Heart left ventricle (tissue), 13 donors: ENCODE measurements at regions not wholly inside any gene's neighbourhood (a gene's known extent, or its start where the extent isn't known, plus 50 kb on each side); places are given as distances from the start of the nearest gene placed in this dataset.

ENCODE experiments used
- CTCF ChIP-seq, 12 donors: fragments of 200-600 bp; sonication (generic) in 4 of 12; IDR thresholded peaks; one replicate each; pipeline versions ENCODE4 v1.5.0 to v1.8.0; 2018 to 2022; ENCODE audit warnings: antibody characterized with exemption in 12 of 12, mild to moderate bottlenecking in 5 of 12
- POLR2A ChIP-seq, 2 donors: fragments of 450-650 bp; IDR thresholded peaks; one replicate each; pipeline ENCODE4 v1.6.1; 2017; ENCODE audit warnings: antibody characterized with exemption in 2 of 2, mild to moderate bottlenecking in 2 of 2, moderate library complexity in 2 of 2
- donor health status: ischemic (EF 13 %, LVEDD 7.1; RV severe dilation, severe dysfunction).
- donor health status: DM: no; HTN: yes; CAD: no.
- donor health status: DM: no; HTN: no; CAD: no.
- donor health status: ischemic (EF 25% LVEDD 6.9; RV normal size, moderate dysfunction).
- donor health status: ischemic (EF 25% LVEDD 5.7; RV mildly dilated, moderate dysfunction).
- donor health status: ischemic (EF 35%, LVEDD 5.7; RV mildly dilated, moderate dysfunction).
- donor health status: nonischemic (EF 11% LVEDD 7.7; RV severe dilation, severe dysfunction).
- donor health status: DM: yes; HTN: yes; CAD: no.
- donor health status: PGD.
- donor health status: ischemic (EF 29% LVEDD 5.4; RV normal size, mild dysfunction).
- donor health status: nonischemic (EF 23%, LVEDD 6.1; RV moderate dilation, normal function).

- TF ChIP-seq POLR2A (IDR thresholded peaks at IDR 0.05) (no peak), CTCF (IDR thresholded peaks at IDR 0.05) (no peak)
These were observed 62.1 kb upstream of the ESRRB start for GRCh38 chr14:76313852-76314251.
